ENCODE measurements at regions not wholly inside any gene's neighbourhood (a gene's known extent, or its start where the extent isn't known, plus 50 kb on each side); places are given as distances from the start of the nearest gene placed in this dataset.

DNA sequence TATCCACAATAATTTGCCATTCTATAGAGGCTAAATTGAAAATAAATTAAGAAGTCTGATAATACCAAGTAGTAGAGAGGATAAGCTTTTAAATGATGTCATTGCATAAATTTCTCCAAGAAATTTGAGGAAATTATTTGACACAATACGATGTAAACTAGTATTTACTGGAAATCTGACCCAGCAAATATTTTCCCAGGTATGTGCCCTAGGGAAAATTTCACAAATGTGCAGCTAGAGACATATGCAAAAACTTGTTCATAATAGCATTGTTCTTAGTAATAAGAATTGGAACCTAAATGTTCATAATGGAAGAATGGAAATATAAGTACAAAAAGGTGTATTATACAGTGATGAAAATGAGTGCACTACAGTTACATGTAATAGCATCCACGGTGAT, 888.8 kb upstream of the SOX11 start:
- TF ChIP-seq, protein P1, sequence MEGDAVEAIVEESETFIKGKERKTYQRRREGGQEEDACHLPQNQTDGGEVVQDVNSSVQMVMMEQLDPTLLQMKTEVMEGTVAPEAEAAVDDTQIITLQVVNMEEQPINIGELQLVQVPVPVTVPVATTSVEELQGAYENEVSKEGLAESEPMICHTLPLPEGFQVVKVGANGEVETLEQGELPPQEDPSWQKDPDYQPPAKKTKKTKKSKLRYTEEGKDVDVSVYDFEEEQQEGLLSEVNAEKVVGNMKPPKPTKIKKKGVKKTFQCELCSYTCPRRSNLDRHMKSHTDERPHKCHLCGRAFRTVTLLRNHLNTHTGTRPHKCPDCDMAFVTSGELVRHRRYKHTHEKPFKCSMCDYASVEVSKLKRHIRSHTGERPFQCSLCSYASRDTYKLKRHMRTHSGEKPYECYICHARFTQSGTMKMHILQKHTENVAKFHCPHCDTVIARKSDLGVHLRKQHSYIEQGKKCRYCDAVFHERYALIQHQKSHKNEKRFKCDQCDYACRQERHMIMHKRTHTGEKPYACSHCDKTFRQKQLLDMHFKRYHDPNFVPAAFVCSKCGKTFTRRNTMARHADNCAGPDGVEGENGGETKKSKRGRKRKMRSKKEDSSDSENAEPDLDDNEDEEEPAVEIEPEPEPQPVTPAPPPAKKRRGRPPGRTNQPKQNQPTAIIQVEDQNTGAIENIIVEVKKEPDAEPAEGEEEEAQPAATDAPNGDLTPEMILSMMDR (IDR thresholded peaks at IDR 0.05): no peak
- TF ChIP-seq POLR2A (IDR thresholded peaks at IDR 0.05): no peak

Measured in thyroid gland (tissue), 4 donors.